Cerebellar cortex (tissue), 1 donor: ENCODE measurements at regions not wholly inside any gene's neighbourhood (a gene's known extent, or its start where the extent isn't known, plus 50 kb on each side); places are given as distances from the start of the nearest gene placed in this dataset.
A peak's percentile ranks its signal among the peaks of the same experiment; 100 is the strongest.
"Not testable (repeated sequence)": the region's sequence is repeated elsewhere in the genome, so short reads cannot be mapped to it uniquely, and the experiment has no call there.

Experiments used
- DNase-seq: peaks from one replicate; pipeline ENCODE4 v3.0.0-alpha.2; 2015; ENCODE audit warnings: low spot score

GRCh38 chr21:15472108-15473040 is 257.4 kb upstream of the USP25 start:
- DNase-seq: no peak

DNA sequence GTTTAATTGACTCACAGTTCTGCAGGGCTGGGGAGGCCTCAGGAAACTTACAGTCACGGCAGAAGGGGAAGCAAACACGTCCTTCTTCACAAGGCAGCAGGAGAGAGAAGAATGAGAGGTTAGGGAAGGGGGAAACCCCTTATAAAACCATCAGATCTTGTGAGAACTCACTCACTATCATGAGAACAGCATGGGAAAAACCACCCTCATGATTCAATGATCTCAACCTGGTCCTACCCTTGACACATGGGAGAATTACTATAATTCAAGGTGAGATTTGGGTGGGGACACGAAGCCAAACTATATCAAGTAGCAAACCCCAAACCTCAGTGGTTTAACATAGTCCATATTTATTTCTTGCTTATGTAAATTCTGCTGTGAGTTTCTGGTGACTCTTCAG is 252.0 kb upstream of the USP25 start:
- not testable (repeated sequence) for DNase-seq

DNA sequence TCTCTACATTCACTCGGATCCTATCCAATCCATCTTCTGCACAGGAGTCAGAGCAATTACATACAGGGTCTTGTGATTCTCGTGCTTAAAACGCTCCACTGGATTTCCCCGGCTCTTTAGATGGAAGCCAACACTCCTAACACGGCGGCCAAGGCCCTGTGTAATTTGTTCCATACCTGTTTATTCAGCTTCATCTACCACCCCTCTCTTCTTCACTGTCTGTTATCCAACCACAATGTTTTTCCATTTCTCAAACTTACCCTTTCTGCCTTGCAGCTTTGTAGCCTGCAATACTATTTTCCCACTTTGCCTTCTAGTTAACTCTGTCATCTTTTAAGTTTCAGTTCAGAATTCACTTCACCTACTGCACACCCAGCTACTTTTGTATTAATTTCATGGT is 249.6 kb upstream of the USP25 start:
- DNase-seq: no peak

GRCh38 chr21:15483138-15483780 is 246.5 kb upstream of the USP25 start:
- DNase-seq: peak; percentile 90

GRCh38 chr21:15486460-15487195 is 243.2 kb upstream of the USP25 start:
- DNase-seq: no peak

GRCh38 chr21:15487196-15487550 is 242.6 kb upstream of the USP25 start:
- no peak for DNase-seq

DNA sequence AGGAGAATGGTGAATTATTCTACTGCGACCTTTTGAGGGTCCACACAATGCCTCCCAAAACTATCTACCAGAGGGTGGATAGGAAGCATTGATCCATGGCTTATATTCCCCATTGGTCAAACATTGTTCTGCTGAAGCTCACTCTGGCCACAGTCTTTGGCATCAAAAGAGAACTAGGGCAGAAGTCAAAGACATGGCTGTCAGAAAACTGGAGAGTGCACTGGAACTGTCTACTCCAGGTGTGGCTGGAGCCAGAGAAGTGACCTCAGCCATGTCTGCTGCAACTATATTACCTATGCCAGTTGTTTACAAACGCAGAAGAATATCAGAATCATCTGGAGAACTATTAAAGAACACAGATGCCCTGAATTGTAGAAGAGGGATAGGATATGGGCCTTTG is 238.7 kb upstream of the USP25 start:
- DNase-seq: no peak

- no peak for DNase-seq
Observed at GRCh38 chr21:15493646-15494045, 236.1 kb upstream of the USP25 start.

DNA sequence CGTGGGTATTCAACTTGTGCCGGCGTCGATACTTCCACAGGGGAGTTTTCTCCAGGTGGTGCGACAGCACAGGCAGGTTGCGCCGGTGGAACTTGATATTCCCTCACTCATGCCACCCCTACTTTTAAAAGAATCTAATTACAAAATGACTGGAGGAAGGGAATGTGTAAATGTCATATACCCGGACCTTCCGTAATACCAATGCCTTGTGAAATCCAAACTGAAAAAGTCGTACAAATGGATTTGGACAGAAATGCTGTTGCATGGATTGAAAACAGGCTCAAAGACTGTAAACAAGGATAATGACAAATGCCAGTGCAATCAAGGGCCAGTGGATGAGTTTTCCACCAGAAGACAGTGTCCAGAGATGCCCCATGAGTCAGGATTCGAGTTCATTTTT is 235.3 kb upstream of the USP25 start:
- no peak for DNase-seq

GRCh38 chr21:15495965-15496364 is 233.8 kb upstream of the USP25 start:
- DNase-seq: no peak

DNA sequence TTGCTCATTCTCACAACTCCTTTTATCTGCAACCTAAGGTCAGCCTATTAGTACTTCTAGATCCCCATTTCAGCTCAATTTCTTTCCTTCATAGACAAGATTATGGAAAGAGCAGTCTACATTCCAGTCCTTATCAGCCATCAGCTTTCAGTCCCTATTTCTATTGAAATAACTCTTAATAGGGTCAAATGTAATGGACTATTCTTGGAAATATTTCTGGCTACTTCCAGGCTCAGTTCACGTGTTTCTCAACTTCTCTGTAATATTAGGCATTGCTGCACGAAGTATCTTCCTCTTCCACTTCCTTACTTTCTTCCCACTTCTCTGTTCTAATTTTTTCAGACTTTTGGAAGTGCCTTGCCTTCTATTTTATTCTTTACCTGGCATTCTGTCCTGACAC is 232.9 kb upstream of the USP25 start:
- no peak for DNase-seq

GRCh38 chr21:15498455-15498854 is 231.3 kb upstream of the USP25 start:
- DNase-seq: no peak

DNA sequence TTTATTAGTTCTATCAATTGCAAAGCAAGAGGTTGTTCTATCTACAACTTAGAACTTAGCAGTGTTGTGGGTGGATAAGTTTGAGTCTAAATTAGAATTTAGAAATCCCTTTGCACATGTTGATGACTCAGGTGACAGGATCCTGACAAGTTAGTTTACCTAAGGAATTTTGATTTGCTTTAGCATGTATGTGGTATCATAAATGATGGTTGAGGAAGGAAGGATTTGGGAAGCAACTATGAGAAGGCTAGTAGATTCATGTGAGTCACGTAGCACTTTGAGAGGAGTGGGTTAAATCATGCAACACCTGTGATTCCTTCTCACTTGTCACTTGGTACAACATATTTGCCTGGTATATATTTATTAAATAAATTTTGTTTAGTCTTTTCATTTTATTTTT is 223.7 kb upstream of the USP25 start:
- no peak for DNase-seq

GRCh38 chr21:15508554-15508953 is 221.2 kb upstream of the USP25 start:
- no peak for DNase-seq

GRCh38 chr21:15514073-15514946 is 215.5 kb upstream of the USP25 start:
- DNase-seq: no peak

GRCh38 chr21:15515908-15516307 is 213.9 kb upstream of the USP25 start:
- no peak for DNase-seq

GRCh38 chr21:15517394-15517793 is 212.4 kb upstream of the USP25 start:
- DNase-seq: no peak

DNA sequence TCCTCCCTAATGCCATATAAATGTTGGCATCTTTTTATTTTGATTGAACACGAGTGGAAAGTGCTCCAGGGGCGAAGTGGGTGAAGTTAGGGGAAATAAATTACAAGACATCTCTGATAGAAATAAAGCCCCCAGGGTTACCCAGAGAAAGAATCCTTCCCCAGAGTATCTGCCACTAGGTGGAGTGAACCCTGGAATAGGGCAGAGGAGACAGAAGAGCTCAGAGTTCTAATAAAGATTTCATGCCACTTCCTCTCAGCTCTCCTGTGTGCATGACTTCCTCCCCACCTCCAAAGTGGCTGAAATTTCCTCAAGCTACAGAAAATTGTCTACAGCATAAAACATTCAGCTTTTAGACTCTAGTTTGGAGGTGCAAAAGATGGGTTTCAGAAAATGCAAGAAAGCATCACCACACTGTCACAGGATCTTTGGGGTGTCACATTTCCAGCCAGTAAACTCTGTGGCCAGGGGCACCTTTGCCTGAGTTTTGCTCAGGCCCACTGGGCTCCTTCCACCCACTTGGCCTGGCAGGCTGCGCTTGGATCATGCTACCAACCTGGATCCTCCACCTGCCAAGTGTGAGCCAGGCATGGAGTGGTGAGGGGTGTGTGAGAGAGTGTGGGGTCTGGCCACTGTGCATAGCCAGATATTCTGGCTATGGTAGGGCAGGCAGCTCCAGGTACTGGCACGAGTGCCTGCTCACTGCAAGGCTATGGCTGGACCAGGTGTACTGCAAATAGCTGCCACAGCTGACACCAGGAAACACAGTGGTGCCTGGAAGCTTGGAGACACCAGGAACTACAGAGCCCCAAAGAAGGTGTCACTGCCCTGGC is 208.8 kb upstream of the USP25 start:
- no peak for DNase-seq

GRCh38 chr21:15521644-15522001 is 208.2 kb upstream of the USP25 start:
- DNase-seq: no peak

DNA sequence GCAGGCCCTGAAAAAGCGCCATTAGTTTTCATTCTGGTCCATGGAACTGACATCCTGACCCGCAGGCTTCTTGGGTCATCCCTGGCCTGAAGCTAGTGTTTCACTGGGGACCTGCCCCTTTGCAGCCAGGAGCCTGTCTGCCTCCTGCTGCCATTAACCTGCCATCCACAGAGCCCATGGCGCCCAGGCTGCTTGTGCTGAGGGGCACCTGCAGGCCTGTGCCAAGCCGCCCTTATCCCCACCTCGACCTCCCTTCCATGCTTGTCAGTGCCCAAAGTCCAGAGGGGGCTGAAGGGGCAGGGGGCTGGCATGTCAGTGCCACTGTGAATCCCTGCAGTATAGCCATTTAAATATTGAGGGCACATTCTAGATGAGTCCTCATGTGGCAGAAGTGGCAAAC is 207.6 kb upstream of the USP25 start:
- DNase-seq: no peak

GRCh38 chr21:15524855-15525254 is 204.9 kb upstream of the USP25 start:
- no peak for DNase-seq
